Suprapubic skin (tissue), 3 donors: ENCODE measurements at regions not wholly inside any gene's neighbourhood (a gene's known extent, or its start where the extent isn't known, plus 50 kb on each side); places are given as distances from the start of the nearest gene placed in this dataset.

Experiments used
- CTCF ChIP-seq, 2 donors: fragments of 200-600 bp in 1 of 2; fragments of 450-650 bp in 1 of 2; sonication (generic) in 1 of 2; IDR thresholded peaks; one replicate each; pipeline ENCODE4 v1.5.1; 2016 to 2019; ENCODE audit warnings: antibody characterized with exemption in 2 of 2, mild to moderate bottlenecking in 1 of 2, moderate library complexity in 1 of 2
- POLR2A ChIP-seq, 2 donors: fragments of 450-650 bp; IDR thresholded peaks; one replicate each; pipeline ENCODE4 v1.6.1; 2017; ENCODE audit warnings: antibody characterized with exemption in 2 of 2, mild to moderate bottlenecking in 2 of 2, moderate library complexity in 2 of 2

GRCh38 chr5:120396186-120396585, 67.9 kb upstream of the PRR16 start:
- TF ChIP-seq POLR2A (IDR thresholded peaks at IDR 0.05) = no peak
- TF ChIP-seq CTCF (IDR thresholded peaks at IDR 0.05) = no peak
